ENCODE measurements at regions not wholly inside any gene's neighbourhood (a gene's known extent, or its start where the extent isn't known, plus 50 kb on each side); places are given as distances from the start of the nearest gene placed in this dataset.

DNA sequence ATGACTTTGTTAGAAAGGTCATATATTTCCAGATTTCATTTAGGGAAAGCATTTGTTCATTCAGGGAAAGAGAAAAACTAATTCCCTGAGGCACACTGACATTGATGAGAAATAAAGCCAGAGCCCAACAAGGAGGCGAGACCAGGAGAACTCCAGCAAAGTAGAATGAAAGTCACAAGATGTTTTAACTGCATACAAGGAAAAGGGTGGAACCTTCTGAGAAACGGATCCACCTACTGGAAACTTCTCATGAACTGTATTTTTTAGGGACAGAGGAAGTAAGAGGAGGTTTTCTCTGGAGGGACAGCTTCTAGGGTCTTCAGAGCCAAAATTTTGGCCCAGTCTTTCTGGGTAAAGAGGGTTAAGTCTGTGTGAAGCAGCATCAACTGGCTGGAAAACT lies 548.2 kb upstream of the PIK3C3 start:
- ATAC-seq (no peak), DNase-seq (ENCODE audit: low spot score in 2 of 2) (no peak)
- H3K4me3 Mint-ChIP-seq: no peak overlapping the region
- H3K9me3 Mint-ChIP-seq: peaks cover 14% of the 10 kb centered on the region
- no peak overlapping the region for H3K27ac Mint-ChIP-seq
- H3K36me3 Mint-ChIP-seq: no peaks in the 10 kb centered on the region
- no peaks in the 10 kb centered on the region for H3K4me1 Mint-ChIP-seq

DNA sequence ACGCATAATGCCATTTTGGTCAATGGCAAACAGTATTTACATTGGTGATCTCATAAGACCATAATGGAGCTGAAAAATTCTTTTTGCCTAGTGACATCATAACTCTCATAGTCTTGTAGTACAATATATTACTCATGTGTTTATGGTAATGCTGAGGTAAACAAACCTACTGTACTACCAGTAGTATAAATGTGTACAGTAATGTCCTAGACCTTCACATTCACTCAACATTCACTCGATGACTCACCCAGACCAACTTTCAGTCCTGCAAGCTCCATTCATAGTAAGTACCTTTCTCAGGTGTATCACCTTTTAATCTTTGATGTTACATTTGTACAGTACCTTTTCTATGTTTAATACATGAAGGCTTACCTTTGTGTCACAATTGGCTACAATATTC lies 558.2 kb upstream of the PIK3C3 start:
- Mint-ChIP-seq H3K4me1 (no peaks in the 10 kb centered on the region), H3K9me3 (peaks cover 5% of the 10 kb centered on the region)
- no peak for DNase-seq (ENCODE audit: low spot score in 2 of 2)

GRCh38 chr18:41396211-41396610 lies 558.8 kb upstream of the PIK3C3 start:
- H3K4me3 Mint-ChIP-seq: no peak overlapping the region
- H3K4me1 Mint-ChIP-seq: no peaks in the 10 kb centered on the region
- ATAC-seq: no peak
- H3K36me3 Mint-ChIP-seq: no peaks in the 10 kb centered on the region
- DNase-seq (ENCODE audit: low spot score in 2 of 2): no peak
- H3K9me3 Mint-ChIP-seq: peaks cover 5% of the 10 kb centered on the region
- no peak overlapping the region for H3K27ac Mint-ChIP-seq

More for the DNA sequence above, 558.2 kb upstream of the PIK3C3 start:
- no peak overlapping the region for H3K4me3 Mint-ChIP-seq
- no peak for ATAC-seq
- no peak overlapping the region for H3K27ac Mint-ChIP-seq
- H3K36me3 Mint-ChIP-seq: no peaks in the 10 kb centered on the region

GRCh38 chr18:41395695-41396094 lies 559.3 kb upstream of the PIK3C3 start:
- ATAC-seq: no peak
- Mint-ChIP-seq H3K27ac (no peak overlapping the region), H3K4me1 (no peaks in the 10 kb centered on the region), H3K36me3 (no peaks in the 10 kb centered on the region), H3K4me3 (no peak overlapping the region), H3K9me3 (peaks cover 5% of the 10 kb centered on the region)
- DNase-seq (ENCODE audit: low spot score in 2 of 2): no peak

- Mint-ChIP-seq H3K36me3 (no peaks in the 10 kb centered on the region), H3K27ac (no peak overlapping the region), H3K9me3 (peaks cover 3% of the 10 kb centered on the region), H3K4me3 (no peak overlapping the region), H3K4me1 (no peaks in the 10 kb centered on the region)
- no peak for ATAC-seq
- no peak for DNase-seq (ENCODE audit: low spot score in 2 of 2)
These were observed 563.1 kb upstream of the PIK3C3 start for GRCh38 chr18:41391616-41392595.

- Mint-ChIP-seq H3K4me1 (no peaks in the 10 kb centered on the region), H3K27ac (no peak overlapping the region), H3K4me3 (no peak overlapping the region), H3K9me3 (peaks cover 6% of the 10 kb centered on the region), H3K36me3 (no peaks in the 10 kb centered on the region)
- ATAC-seq: no peak
- no peak for DNase-seq (ENCODE audit: low spot score in 2 of 2)
These were observed 564.7 kb upstream of the PIK3C3 start for GRCh38 chr18:41390309-41390708.

- no peak for ATAC-seq
These were observed 576.4 kb upstream of the PIK3C3 start for GRCh38 chr18:41378598-41378997.

DNA sequence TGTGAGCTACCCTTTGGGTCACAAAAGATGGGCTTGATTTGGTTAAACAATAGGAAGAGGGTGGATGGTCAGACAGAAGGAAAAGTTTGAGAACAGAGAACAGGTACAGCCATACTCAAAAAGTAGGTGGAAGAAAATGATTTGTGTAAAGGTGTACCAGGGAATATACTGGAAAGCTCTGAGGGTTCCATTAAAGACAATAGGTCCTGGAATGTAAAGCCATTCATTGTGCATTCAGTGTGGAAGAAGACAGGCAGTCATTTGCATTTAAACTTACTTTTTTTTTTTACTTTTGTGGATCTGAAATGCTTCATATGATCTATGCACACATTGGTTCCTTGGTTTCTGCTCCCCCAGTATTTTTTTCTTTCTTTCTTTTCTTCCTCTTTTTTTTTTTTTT lies 581.4 kb upstream of the PIK3C3 start:
- Mint-ChIP-seq H3K9me3 (peaks cover 17% of the 10 kb centered on the region), H3K4me1 (no peaks in the 10 kb centered on the region), H3K27ac (no peak overlapping the region), H3K36me3 (no peaks in the 10 kb centered on the region), H3K4me3 (no peak overlapping the region)
- DNase-seq (ENCODE audit: low spot score in 2 of 2) (no peak), ATAC-seq (no peak)

More at GRCh38 chr18:41378598-41378997, 576.4 kb upstream of the PIK3C3 start:
- Mint-ChIP-seq H3K9me3 (peaks cover 13% of the 10 kb centered on the region), H3K36me3 (no peaks in the 10 kb centered on the region), H3K27ac (no peak overlapping the region), H3K4me1 (no peaks in the 10 kb centered on the region), H3K4me3 (no peak overlapping the region)
- no peak for DNase-seq (ENCODE audit: low spot score in 2 of 2)

DNA sequence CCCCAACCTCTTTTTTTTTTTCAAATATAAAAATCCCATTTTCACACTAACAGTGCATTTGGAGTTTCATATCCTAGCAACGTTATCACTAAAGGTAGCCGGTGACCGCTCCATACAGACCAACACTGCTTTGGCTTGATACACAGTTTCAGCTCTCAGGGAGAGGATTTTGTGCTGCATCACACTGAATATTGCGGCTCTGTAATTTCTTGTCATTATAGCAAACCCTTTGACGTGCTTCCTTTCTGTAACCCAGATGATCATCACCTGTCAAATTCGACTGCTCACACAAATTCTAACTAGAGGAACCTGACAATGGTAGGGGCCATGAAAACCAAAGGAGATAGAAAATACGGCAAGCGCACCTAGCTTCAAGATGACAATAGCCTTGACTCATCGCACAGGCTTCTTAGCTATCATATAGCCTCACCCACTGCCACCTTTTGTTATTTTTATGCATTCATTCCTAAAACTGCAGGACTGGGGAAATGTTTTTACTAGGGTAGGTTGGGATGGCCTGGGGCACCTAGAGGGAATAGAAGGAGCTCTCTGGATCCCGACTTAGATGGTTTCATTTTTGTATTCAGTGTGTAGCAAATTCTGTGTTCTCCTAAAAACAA lies 582.9 kb upstream of the PIK3C3 start:
- Mint-ChIP-seq H3K9me3 (peaks cover 14% of the 10 kb centered on the region), H3K27ac (no peak overlapping the region), H3K36me3 (no peaks in the 10 kb centered on the region), H3K4me1 (no peaks in the 10 kb centered on the region), H3K4me3 (no peak overlapping the region)
- ATAC-seq (no peak), DNase-seq (ENCODE audit: low spot score in 2 of 2) (no peak)

GRCh38 chr18:41371156-41372045 lies 583.6 kb upstream of the PIK3C3 start:
- ATAC-seq (no peak), DNase-seq (ENCODE audit: low spot score in 2 of 2) (no peak)
- Mint-ChIP-seq H3K9me3 (peaks cover 11% of the 10 kb centered on the region), H3K4me1 (no peaks in the 10 kb centered on the region), H3K27ac (no peak overlapping the region), H3K36me3 (no peaks in the 10 kb centered on the region), H3K4me3 (no peak overlapping the region)

- H3K4me3 Mint-ChIP-seq: no peak overlapping the region
- DNase-seq (ENCODE audit: low spot score in 2 of 2) (no peak), ATAC-seq (no peak)
- H3K36me3 Mint-ChIP-seq: no peaks in the 10 kb centered on the region
- no peaks in the 10 kb centered on the region for H3K4me1 Mint-ChIP-seq
- peaks cover 8% of the 10 kb centered on the region for H3K9me3 Mint-ChIP-seq
- no peak overlapping the region for H3K27ac Mint-ChIP-seq
These were observed 584.3 kb upstream of the PIK3C3 start for GRCh38 chr18:41370740-41371139.

- Mint-ChIP-seq H3K9me3 (peaks cover 28% of the 10 kb centered on the region), H3K4me1 (no peaks in the 10 kb centered on the region), H3K36me3 (no peaks in the 10 kb centered on the region), H3K27ac (no peak overlapping the region), H3K4me3 (no peak overlapping the region)
- DNase-seq (ENCODE audit: low spot score in 2 of 2) (no peak), ATAC-seq (no peak)
These were observed 597.3 kb upstream of the PIK3C3 start for GRCh38 chr18:41357708-41358107.

DNA sequence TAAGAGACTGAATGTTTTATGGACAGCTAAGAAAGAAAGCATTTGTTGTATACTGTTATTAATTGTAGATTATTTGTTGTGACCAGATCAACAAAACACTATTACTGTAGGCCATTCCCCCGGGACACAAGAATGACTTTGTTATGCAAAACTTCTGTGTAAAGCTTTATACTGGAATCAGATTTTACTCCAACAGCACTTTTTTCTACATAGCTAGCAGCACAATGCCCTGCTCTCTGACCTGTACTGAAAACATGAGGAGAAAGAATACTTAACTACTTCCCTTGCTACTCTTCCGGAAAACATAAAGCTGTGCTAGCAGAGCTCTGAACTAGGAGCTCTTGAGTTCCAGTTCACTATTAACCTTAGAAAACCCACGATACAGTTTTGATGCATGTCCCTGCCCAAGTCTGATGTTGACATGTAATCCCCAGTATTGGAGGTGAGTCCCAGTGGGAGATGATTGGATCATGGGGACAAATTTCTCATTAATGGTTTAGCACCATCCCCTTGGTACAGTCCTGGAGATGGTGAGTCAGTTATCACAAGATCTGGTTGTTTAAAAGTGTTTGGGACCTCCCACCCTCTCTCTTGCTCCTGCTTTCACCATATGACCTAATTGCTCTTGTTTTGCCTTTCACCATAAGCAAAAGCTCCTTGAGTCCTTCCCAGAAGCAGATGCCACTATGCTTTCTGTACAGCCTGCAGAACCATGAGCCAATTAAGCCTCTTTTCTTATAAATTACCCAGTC lies 601.1 kb upstream of the PIK3C3 start:
- H3K4me3 Mint-ChIP-seq: no peak overlapping the region
- DNase-seq (ENCODE audit: low spot score in 2 of 2) (no peak), ATAC-seq (no peak)
- no peaks in the 10 kb centered on the region for H3K4me1 Mint-ChIP-seq
- no peak overlapping the region for H3K27ac Mint-ChIP-seq
- peaks cover 16% of the 10 kb centered on the region for H3K9me3 Mint-ChIP-seq
- H3K36me3 Mint-ChIP-seq: no peaks in the 10 kb centered on the region

GRCh38 chr18:41351430-41351829 lies 603.6 kb upstream of the PIK3C3 start:
- no peak overlapping the region for H3K27ac Mint-ChIP-seq
- ATAC-seq: no peak

DNA sequence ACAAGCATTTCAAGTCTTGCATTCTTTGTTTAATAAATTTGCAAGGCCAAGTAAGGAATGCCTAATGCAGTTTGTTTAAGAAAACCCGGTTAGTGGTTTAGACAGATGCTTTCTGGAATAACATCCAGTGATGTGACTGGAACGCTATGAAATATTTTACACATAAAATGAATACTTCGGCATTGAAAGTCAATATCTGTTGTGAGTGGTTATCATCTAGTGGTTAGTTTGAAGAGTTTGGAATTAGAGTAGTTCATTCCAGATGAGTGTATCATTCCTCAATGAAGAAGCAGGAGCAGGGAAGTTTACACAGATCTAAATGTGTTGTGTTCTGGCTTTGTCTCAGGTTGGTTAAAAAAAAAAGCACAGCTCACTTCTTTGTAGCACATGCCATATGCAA lies 608.0 kb upstream of the PIK3C3 start:
- ATAC-seq (no peak), DNase-seq (ENCODE audit: low spot score in 2 of 2) (no peak)
- no peaks in the 10 kb centered on the region for H3K36me3 Mint-ChIP-seq
- no peaks in the 10 kb centered on the region for H3K4me1 Mint-ChIP-seq
- H3K4me3 Mint-ChIP-seq: no peak overlapping the region
- H3K27ac Mint-ChIP-seq: no peak overlapping the region
- peaks cover 8% of the 10 kb centered on the region for H3K9me3 Mint-ChIP-seq

More at GRCh38 chr18:41351430-41351829, 603.6 kb upstream of the PIK3C3 start:
- H3K36me3 Mint-ChIP-seq: no peaks in the 10 kb centered on the region
- no peak for DNase-seq (ENCODE audit: low spot score in 2 of 2)
- H3K4me3 Mint-ChIP-seq: no peak overlapping the region
- peaks cover 9% of the 10 kb centered on the region for H3K9me3 Mint-ChIP-seq
- H3K4me1 Mint-ChIP-seq: no peaks in the 10 kb centered on the region

Data from stimulated activated effector memory CD8-positive, alpha-beta T cell treated with anti-CD3 and anti-CD28 coated beads, Interleukin-12 subunit alpha, Interleukin-12 subunit beta, amount 100 ng/mL, for 72 hours (primary cell).